Esophagus muscularis mucosa (tissue), 4 donors: ENCODE measurements at regions not wholly inside any gene's neighbourhood (a gene's known extent, or its start where the extent isn't known, plus 50 kb on each side); places are given as distances from the start of the nearest gene placed in this dataset.

Source experiments
- DNase-seq: peaks from one replicate; pipeline ENCODE4 v3.0.0-alpha.2; 2017; ENCODE audit errors: extremely low spot score
- H3K27ac ChIP-seq, 4 donors: fragments of 200-600 bp; sonication (generic); replicated peaks in 1 of 4; 1 replicate in 3 of 4; 2 replicates in 1 of 4; pipeline ENCODE4 v1.5.1; 2016 to 2019; ENCODE audit warnings: mild to moderate bottlenecking in 1 of 4
- H3K27me3 ChIP-seq, 4 donors: fragments of 200-600 bp; sonication (generic); one replicate each; pipeline versions ENCODE4 v1.5.1 to v1.6.0; 2016 to 2019
- H3K36me3 ChIP-seq, 4 donors: fragments of 200-600 bp; sonication (generic); one replicate each; pipeline ENCODE4 v1.5.1; 2016 to 2019
- H3K4me1 ChIP-seq, 4 donors: fragments of 200-600 bp; sonication (generic); one replicate each; pipeline ENCODE4 v1.5.1; 2016 to 2019
- H3K4me3 ChIP-seq, 4 donors: fragments of 200-600 bp; sonication (generic); 1 replicate in 2 of 4; 2 replicates in 2 of 4; pipeline ENCODE4 v1.5.1; 2016 to 2019; ENCODE audit warnings: mild to moderate bottlenecking in 4 of 4, moderate library complexity in 1 of 4
- H3K9me3 ChIP-seq, 4 donors: fragments of 200-600 bp; sonication (generic); 1 replicate in 3 of 4; 2 replicates in 1 of 4; pipeline ENCODE4 v1.5.1; 2016 to 2019
- CTCF ChIP-seq, 3 experiments: fragments of 200-600 bp in 2 of 3; fragments of 450-650 bp in 1 of 3; sonication (generic) in 2 of 3; IDR thresholded peaks; one replicate each; pipeline ENCODE4 v1.5.1; 2017 to 2019; ENCODE audit warnings: antibody characterized with exemption in 3 of 3, mild to moderate bottlenecking in 2 of 3, moderate library complexity in 1 of 3
- EP300 ChIP-seq: sonication (generic); formaldehyde crosslinking; IDR thresholded peaks from one replicate; pipeline ENCODE4 v1.6.1; 2017; ENCODE audit warnings: antibody characterized with exemption
- POLR2A ChIP-seq: fragments of 450-650 bp; IDR thresholded peaks from one replicate; pipeline ENCODE4 v1.6.1; 2017; ENCODE audit warnings: antibody characterized with exemption, moderate library complexity, mild to moderate bottlenecking, low read depth
- POLR2AphosphoS5 ChIP-seq, 2 donors: sonication (generic); formaldehyde crosslinking; IDR thresholded peaks; one replicate each; pipeline ENCODE4 v1.6.1; 2017; ENCODE audit warnings: antibody characterized with exemption in 2 of 2
- WGBS: methylation state at CpG from one replicate; pipeline ENCODE4 v1.1.5; 2018; 5-methylcytosine and 5-hydroxymethylcytosine counted together
- intact Hi-C: fragments of 100-400 bp; cut with DNase I; formaldehyde crosslinking; loops from one replicate; pipeline ENCODE4 v1.15.1; 2023

- 57% methylated on average over 5 of the region's 5 CpGs for WGBS
- intact Hi-C loops: no loop called here
These were observed 481.0 kb downstream of the TNS3 start for GRCh38 chr7:47100817-47101435.

GRCh38 chr7:47100148-47100816, 481.6 kb downstream of the TNS3 start:
- Histone ChIP-seq H3K36me3 (no peaks in the 10 kb centered on the region), H3K27me3 (no peaks in the 10 kb centered on the region), H3K27ac (no peak overlapping the region), H3K9me3 (no peaks in the 10 kb centered on the region), H3K4me1 (no peaks in the 10 kb centered on the region), H3K4me3 (no peak overlapping the region)
- 88% methylated on average over 5 of the region's 5 CpGs for WGBS
- intact Hi-C loops: no loop called here
- no peak for TF ChIP-seq POLR2A
- no peak for TF ChIP-seq CTCF (IDR thresholded peaks at IDR 0.05)
- TF ChIP-seq EP300: no peak
- TF ChIP-seq POLR2AphosphoS5 (IDR thresholded peaks at IDR 0.05): no peak
- peak; percentile 29 for DNase-seq

More at GRCh38 chr7:47100817-47101435, 481.0 kb downstream of the TNS3 start:
- Histone ChIP-seq H3K27me3 (no peaks in the 10 kb centered on the region), H3K27ac (no peak overlapping the region), H3K36me3 (no peaks in the 10 kb centered on the region), H3K9me3 (no peaks in the 10 kb centered on the region), H3K4me3 (no peak overlapping the region), H3K4me1 (no peaks in the 10 kb centered on the region)
- DNase-seq: peak; percentile 72
- TF ChIP-seq POLR2A (no peak), CTCF (IDR thresholded peaks at IDR 0.05) (peak in 2 of 3 experiments; percentile 19 to 30)

- no peak for TF ChIP-seq EP300
- Histone ChIP-seq H3K27ac (no peak overlapping the region), H3K9me3 (no peaks in the 10 kb centered on the region), H3K4me3 (no peak overlapping the region), H3K27me3 (no peaks in the 10 kb centered on the region), H3K4me1 (no peaks in the 10 kb centered on the region), H3K36me3 (no peaks in the 10 kb centered on the region)
- DNase-seq: peak; percentile 37
- intact Hi-C loops: no loop called here
- WGBS: 91% methylated on average over 2 of the region's 2 CpGs
These were observed 484.5 kb downstream of the TNS3 start for GRCh38 chr7:47097431-47097830.

GRCh38 chr7:47095946-47096345, 486.0 kb downstream of the TNS3 start:
- H3K9me3 ChIP-seq: no peaks in the 10 kb centered on the region
- no peaks in the 10 kb centered on the region for H3K4me1 ChIP-seq
- no peaks in the 10 kb centered on the region for H3K36me3 ChIP-seq
- 89% methylated on average over 1 of the region's 1 CpG for WGBS
- H3K27me3 ChIP-seq: no peaks in the 10 kb centered on the region
- TF ChIP-seq EP300 (no peak), POLR2A (no peak), POLR2AphosphoS5 (IDR thresholded peaks at IDR 0.05) (no peak), CTCF (IDR thresholded peaks at IDR 0.05) (no peak)
- H3K27ac ChIP-seq: no peak overlapping the region
- H3K4me3 ChIP-seq: no peak overlapping the region
- DNase-seq: peak; percentile 83
- intact Hi-C loops: no loop called here

GRCh38 chr7:47094462-47094861, 487.4 kb downstream of the TNS3 start:
- TF ChIP-seq POLR2AphosphoS5 (IDR thresholded peaks at IDR 0.05): no peak
- TF ChIP-seq EP300: no peak
- TF ChIP-seq POLR2A: no peak
- TF ChIP-seq CTCF (IDR thresholded peaks at IDR 0.05): no peak
- H3K36me3 ChIP-seq: no peaks in the 10 kb centered on the region
- H3K27ac ChIP-seq: no peak overlapping the region
- no peak overlapping the region for H3K4me3 ChIP-seq
- no peaks in the 10 kb centered on the region for H3K4me1 ChIP-seq
- H3K9me3 ChIP-seq: no peaks in the 10 kb centered on the region
- intact Hi-C loops: no loop called here
- H3K27me3 ChIP-seq: no peaks in the 10 kb centered on the region
- WGBS: 96% methylated on average over 7 of the region's 7 CpGs
- DNase-seq: peak; percentile 70
